PC-9 (cell line): ENCODE measurements at regions not wholly inside any gene's neighbourhood (a gene's known extent, or its start where the extent isn't known, plus 50 kb on each side); places are given as distances from the start of the nearest gene placed in this dataset.

Experiments used
- BruUV-seq: library from RNA; stranded (reverse); fragments of 400-500 nt; replicated peaks from 2 replicates; lab custom pipeline; 2021; lab: Mats Ljungman, UMichigan
- CTCF ChIA-PET: fragments of 300-600 bp; sonication (Branson Sonifier 250); formaldehyde crosslinking; loops from one replicate; lab custom pipeline; 2022; ENCODE audit warnings: antibody characterized with exemption; lab: Charles Lee
- POLR2A ChIA-PET: fragments of 300-600 bp; sonication (Branson Sonifier 250); formaldehyde crosslinking; loops from one replicate; lab custom pipeline; 2022; ENCODE audit warnings: antibody characterized with exemption; ENCODE audit not compliant: unreplicated experiment; lab: Charles Lee
- DNase-seq, 2 experiments: peaks; one replicate each; pipeline versions ENCODE4 v3.0.0 to v3.0.0-alpha.2; 2015 to 2022; ENCODE audit warnings: mixed read lengths in 1 of 2
- H2AFZ ChIP-seq: fragments of 200-600 bp; sonication (generic); 2 replicates; pipeline ENCODE4 v1.8.1; 2017; ENCODE audit warnings: antibody characterized with exemption
- H3F3A ChIP-seq: fragments of 200-600 bp; sonication (generic); 2 replicates; pipeline ENCODE4 v1.8.1; 2017; ENCODE audit warnings: antibody characterized with exemption, mild to moderate bottlenecking, low read depth; ENCODE audit not compliant: insufficient read depth
- H3K27ac ChIP-seq: fragments of 200-600 bp; sonication (generic); 2 replicates; pipeline ENCODE4 v1.6.1; 2016; ENCODE audit warnings: mixed run types
- H3K27me3 ChIP-seq: fragments of 200-600 bp; sonication (generic); 2 replicates; pipeline ENCODE4 v1.6.1; 2016; ENCODE audit warnings: low read depth, mixed run types; ENCODE audit not compliant: insufficient read depth
- H3K36me3 ChIP-seq: fragments of 200-600 bp; sonication (generic); 2 replicates; pipeline ENCODE4 v1.6.1; 2016; ENCODE audit warnings: low read depth, mixed run types
- H3K4me1 ChIP-seq: fragments of 200-600 bp; sonication (generic); replicated peaks from 2 replicates; pipeline ENCODE4 v1.6.1; 2016; ENCODE audit warnings: mixed run types; ENCODE audit not compliant: insufficient read depth
- H3K4me2 ChIP-seq: fragments of 200-600 bp; sonication (generic); 2 replicates; pipeline ENCODE4 v1.6.1; 2017; ENCODE audit warnings: mixed run types
- H3K4me3 ChIP-seq: fragments of 200-600 bp; sonication (generic); 2 replicates; pipeline ENCODE4 v1.6.1; 2016; ENCODE audit warnings: mixed run types
- H3K79me2 ChIP-seq: fragments of 200-600 bp; sonication (generic); 2 replicates; pipeline ENCODE4 v1.6.1; 2017; ENCODE audit warnings: low read depth, mixed run types
- H3K9me2 ChIP-seq: fragments of 200-600 bp; sonication (generic); 2 replicates; pipeline ENCODE4 v1.8.1; 2017; ENCODE audit warnings: mild to moderate bottlenecking; ENCODE audit not compliant: insufficient read depth
- H3K9me3 ChIP-seq: fragments of 200-600 bp; sonication (generic); 2 replicates; pipeline ENCODE4 v1.8.1; 2016; ENCODE audit warnings: low read depth; ENCODE audit not compliant: insufficient read depth
- H4K20me1 ChIP-seq: fragments of 200-600 bp; sonication (generic); 2 replicates; pipeline ENCODE4 v1.8.1; 2017; ENCODE audit not compliant: insufficient read depth
- EZH2 ChIP-seq: fragments of 200-600 bp; sonication (generic); IDR thresholded peaks from 2 replicates; pipeline ENCODE4 v1.8.0; 2017; ENCODE audit warnings: antibody characterized with exemption, low read depth
- intact Hi-C: fragments of 100-400 bp; cut with micrococcal nuclease; formaldehyde crosslinking; loops from one replicate; pipeline ENCODE4 v1.10.0; 2022; ENCODE audit not compliant: unreplicated experiment
- TF ChIP-seq, protein P1 (sequence below): fragments of 200-600 bp; sonication (generic); conservative IDR thresholded peaks from 2 replicates; pipeline ENCODE4 v1.6.1; 2017; ENCODE audit warnings: mixed run types, antibody characterized with exemption, mild to moderate bottlenecking, moderate library complexity

DNA sequence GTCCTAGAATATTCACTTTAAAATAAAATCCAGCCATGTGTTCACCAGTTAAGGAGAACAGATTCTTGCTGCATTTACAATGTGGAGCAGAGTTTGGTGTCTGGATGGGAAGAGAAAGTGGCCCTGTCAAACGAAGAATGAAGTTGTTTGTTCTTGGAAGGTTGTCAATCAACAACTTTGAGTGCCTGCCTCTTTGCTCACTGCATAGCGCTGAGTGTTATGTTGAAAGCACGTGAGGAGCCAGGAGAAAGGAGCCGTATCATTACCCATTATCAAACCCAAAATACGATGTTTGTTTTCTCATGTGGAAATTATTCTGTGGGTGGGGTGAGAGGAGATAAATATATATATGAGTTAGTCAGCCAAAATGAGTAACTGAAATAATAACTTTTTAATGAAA is 492.5 kb upstream of the POU3F3 start:
- intact Hi-C loops: no loop called here
- Histone ChIP-seq H4K20me1 (no peaks in the 10 kb centered on the region), H3K27me3 (0 out of 2 replicates have a peak, but pooled peaks cover 3% of the 10 kb centered on the region), H3K9me3 (no peaks in the 10 kb centered on the region), H3K79me2 (no peaks in the 10 kb centered on the region), H3K9me2 (no peaks in the 10 kb centered on the region), H2AFZ (no peak overlapping the region), H3K36me3 (no peaks in the 10 kb centered on the region), H3K27ac (no peak overlapping the region), H3K4me3 (no peak overlapping the region), H3K4me2 (no peak overlapping the region), H3K4me1 (no peaks in the 10 kb centered on the region), H3F3A (no peaks in the 10 kb centered on the region)
- no peak for DNase-seq
- BruUV-seq: no TSS peak
- TF ChIP-seq, protein P1, sequence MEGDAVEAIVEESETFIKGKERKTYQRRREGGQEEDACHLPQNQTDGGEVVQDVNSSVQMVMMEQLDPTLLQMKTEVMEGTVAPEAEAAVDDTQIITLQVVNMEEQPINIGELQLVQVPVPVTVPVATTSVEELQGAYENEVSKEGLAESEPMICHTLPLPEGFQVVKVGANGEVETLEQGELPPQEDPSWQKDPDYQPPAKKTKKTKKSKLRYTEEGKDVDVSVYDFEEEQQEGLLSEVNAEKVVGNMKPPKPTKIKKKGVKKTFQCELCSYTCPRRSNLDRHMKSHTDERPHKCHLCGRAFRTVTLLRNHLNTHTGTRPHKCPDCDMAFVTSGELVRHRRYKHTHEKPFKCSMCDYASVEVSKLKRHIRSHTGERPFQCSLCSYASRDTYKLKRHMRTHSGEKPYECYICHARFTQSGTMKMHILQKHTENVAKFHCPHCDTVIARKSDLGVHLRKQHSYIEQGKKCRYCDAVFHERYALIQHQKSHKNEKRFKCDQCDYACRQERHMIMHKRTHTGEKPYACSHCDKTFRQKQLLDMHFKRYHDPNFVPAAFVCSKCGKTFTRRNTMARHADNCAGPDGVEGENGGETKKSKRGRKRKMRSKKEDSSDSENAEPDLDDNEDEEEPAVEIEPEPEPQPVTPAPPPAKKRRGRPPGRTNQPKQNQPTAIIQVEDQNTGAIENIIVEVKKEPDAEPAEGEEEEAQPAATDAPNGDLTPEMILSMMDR: no peak
- no peak for TF ChIP-seq EZH2
- ChIA-PET CTCF (no interaction called here), POLR2A (no interaction called here)

DNA sequence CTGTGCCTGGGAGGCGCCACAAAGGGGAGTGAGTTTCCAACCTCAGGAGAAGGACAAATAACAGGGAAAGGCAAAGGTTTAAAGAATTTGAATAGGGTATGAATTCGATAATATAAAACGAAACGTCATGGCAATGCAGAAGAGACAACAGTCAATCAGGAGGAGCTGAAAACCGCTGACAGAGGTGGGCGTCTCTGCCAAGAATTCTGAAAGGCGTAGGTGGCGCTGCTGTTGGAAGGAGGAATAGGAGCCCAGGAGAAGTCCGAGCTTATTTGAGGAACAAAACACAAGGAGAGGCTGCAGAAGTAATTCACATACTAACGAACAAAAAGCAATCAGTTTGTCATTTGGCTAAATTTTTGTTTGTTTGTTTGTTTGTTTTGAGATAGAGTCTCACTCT is 485.8 kb upstream of the POU3F3 start:
- Histone ChIP-seq H3K4me2 (no peak overlapping the region), H3F3A (no peaks in the 10 kb centered on the region), H2AFZ (no peak overlapping the region), H4K20me1 (no peaks in the 10 kb centered on the region), H3K9me3 (no peaks in the 10 kb centered on the region), H3K27ac (no peak overlapping the region), H3K9me2 (no peaks in the 10 kb centered on the region), H3K27me3 (peaks cover 15% of the 10 kb centered on the region; the same call in 1 of the 2 replicates), H3K4me1 (no peaks in the 10 kb centered on the region), H3K36me3 (no peaks in the 10 kb centered on the region), H3K79me2 (no peaks in the 10 kb centered on the region), H3K4me3 (no peak overlapping the region)
- CTCF ChIA-PET: no interaction called here
- TF ChIP-seq, protein P1: no peak
- no peak for TF ChIP-seq EZH2
- BruUV-seq: no TSS peak
- intact Hi-C loops: no loop called here
- POLR2A ChIA-PET: no interaction called here
- DNase-seq: no peak

DNA sequence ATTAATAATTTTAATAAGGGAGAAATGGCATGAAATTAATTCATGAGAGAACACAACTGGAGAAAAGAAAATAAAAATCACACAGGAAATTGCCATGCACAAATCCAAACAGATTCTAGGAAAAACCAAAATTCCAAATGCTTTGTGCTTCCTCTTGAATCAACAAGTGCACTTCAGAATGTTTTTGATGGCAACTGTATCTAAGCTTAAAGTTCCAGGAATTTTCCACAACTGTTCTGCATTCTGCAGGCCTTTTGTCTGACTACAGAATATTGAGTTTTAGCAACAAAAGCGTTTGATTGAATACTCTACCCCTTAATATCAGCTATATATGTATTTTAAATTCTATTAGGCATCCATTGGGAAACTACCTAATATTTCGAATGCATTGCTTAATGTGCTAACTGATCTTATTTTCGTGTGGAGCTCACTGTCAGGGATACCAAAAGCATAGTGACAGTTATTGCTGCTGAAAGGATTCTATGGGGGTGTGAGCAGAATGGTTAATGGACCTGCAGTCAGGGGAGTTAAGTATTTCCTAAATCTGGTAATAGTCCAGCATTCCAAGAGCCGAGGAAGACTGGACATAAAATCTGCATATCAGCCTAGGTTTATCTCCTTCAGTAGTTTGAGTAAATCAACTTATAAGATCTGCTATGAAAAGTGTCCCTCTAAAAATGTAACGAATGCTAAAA is 482.7 kb upstream of the POU3F3 start:
- no peak for TF ChIP-seq EZH2
- TF ChIP-seq, protein P1: no peak
- H2AFZ ChIP-seq: no peak overlapping the region
- no peak overlapping the region for H3K27ac ChIP-seq
- intact Hi-C loops: no loop called here
- H3K4me3 ChIP-seq: no peak overlapping the region
- ChIA-PET CTCF (no interaction called here), POLR2A (interaction anchor here (0.7 kb wide), 1 partner anchor 200 kb away, joined by 5 read pairs; no protein-coding TSS in a partner anchor)
- no peaks in the 10 kb centered on the region for H3K79me2 ChIP-seq
- peaks cover 15% of the 10 kb centered on the region; the same call in 1 of the 2 replicates for H3K27me3 ChIP-seq
- H3K4me2 ChIP-seq: no peak overlapping the region
- DNase-seq: no peak
- H3K36me3 ChIP-seq: no peaks in the 10 kb centered on the region
- no peaks in the 10 kb centered on the region for H3K9me2 ChIP-seq
- H4K20me1 ChIP-seq: no peaks in the 10 kb centered on the region
- no peaks in the 10 kb centered on the region for H3K4me1 ChIP-seq
- no peaks in the 10 kb centered on the region for H3K9me3 ChIP-seq
- BruUV-seq: no TSS peak
- H3F3A ChIP-seq: no peaks in the 10 kb centered on the region
